Cardiac muscle cell (in vitro differentiated cells and primary cell): ENCODE measurements at regions not wholly inside any gene's neighbourhood (a gene's known extent, or its start where the extent isn't known, plus 50 kb on each side); places are given as distances from the start of the nearest gene placed in this dataset.
A peak's percentile ranks its signal among the peaks of the same experiment; 100 is the strongest.

Experiments used
- DNase-seq, 2 donors: peaks; one replicate each; pipeline versions ENCODE4 v3.0.0 to v3.0.0-alpha.2; 2010 to 2017; ENCODE audit warnings: low read depth in 1 of 2, low spot score in 1 of 2
- H3K27ac ChIP-seq: fragments of 200-600 bp; sonication (generic); 2 replicates; pipeline ENCODE4 v1.5.1; 2016
- H3K27me3 ChIP-seq: fragments of 200-600 bp; sonication (generic); 2 replicates; pipeline ENCODE4 v1.6.0; 2016; ENCODE audit warnings: control low read depth
- H3K36me3 ChIP-seq: fragments of 200-600 bp; sonication (generic); 2 replicates; pipeline ENCODE4 v1.5.1; 2016; ENCODE audit warnings: control low read depth
- H3K4me1 ChIP-seq: fragments of 200-600 bp; sonication (generic); 2 replicates; pipeline ENCODE4 v1.8.1; 2017; ENCODE audit warnings: low read depth, mild to moderate bottlenecking, mixed run types
- H3K4me3 ChIP-seq: fragments of 200-600 bp; sonication (generic); 2 replicates; pipeline ENCODE4 v1.5.1; 2016; ENCODE audit warnings: mild to moderate bottlenecking
- H3K9me3 ChIP-seq: fragments of 200-600 bp; sonication (generic); 2 replicates; pipeline ENCODE4 v1.5.1; 2017; ENCODE audit warnings: low read depth, mild to moderate bottlenecking, control low read depth
- CTCF ChIP-seq: IDR thresholded peaks from 2 replicates; pipeline ENCODE4 v1.5.1; 2012; ENCODE audit warnings: low read depth, mild to moderate bottlenecking, low read length

GRCh38 chrX:129025376-129025775 lies 497.9 kb downstream of the SMARCA1 start:
- H3K36me3 ChIP-seq: no peaks in the 10 kb centered on the region
- TF ChIP-seq CTCF: no peak
- no peaks in the 10 kb centered on the region for H3K4me1 ChIP-seq
- DNase-seq: no peak
- H3K9me3 ChIP-seq: no peaks in the 10 kb centered on the region
- H3K27me3 ChIP-seq: no peaks in the 10 kb centered on the region
- H3K4me3 ChIP-seq: no peak overlapping the region
- no peak overlapping the region for H3K27ac ChIP-seq

GRCh38 chrX:129019412-129019811 lies 503.9 kb downstream of the SMARCA1 start:
- DNase-seq: no peak
- H3K4me1 ChIP-seq: peaks cover 7% of the 10 kb centered on the region
- no peaks in the 10 kb centered on the region for H3K9me3 ChIP-seq
- no peaks in the 10 kb centered on the region for H3K36me3 ChIP-seq
- H3K4me3 ChIP-seq: no peak overlapping the region
- H3K27me3 ChIP-seq: no peaks in the 10 kb centered on the region
- no peak for TF ChIP-seq CTCF
- H3K27ac ChIP-seq: no peak overlapping the region

GRCh38 chrX:129015381-129015780 lies 507.9 kb downstream of the SMARCA1 start:
- Histone ChIP-seq H3K27me3 (no peaks in the 10 kb centered on the region), H3K27ac (no peak overlapping the region), H3K4me1 (peaks cover 7% of the 10 kb centered on the region), H3K36me3 (no peaks in the 10 kb centered on the region), H3K9me3 (no peaks in the 10 kb centered on the region), H3K4me3 (no peak overlapping the region)
- no peak for TF ChIP-seq CTCF
- DNase-seq: peak in 1 of 2 donors; percentile 18

- Histone ChIP-seq H3K4me3 (no peak overlapping the region), H3K9me3 (no peaks in the 10 kb centered on the region), H3K36me3 (no peaks in the 10 kb centered on the region), H3K27me3 (no peaks in the 10 kb centered on the region), H3K27ac (no peak overlapping the region), H3K4me1 (peaks cover 7% of the 10 kb centered on the region)
- DNase-seq: peak in 1 of 2 donors; percentile 18
- no peak for TF ChIP-seq CTCF
Measured at GRCh38 chrX:129013574-129013973, 509.7 kb downstream of the SMARCA1 start.

GRCh38 chrX:129007631-129008030 lies 515.7 kb downstream of the SMARCA1 start:
- no peak overlapping the region for H3K4me3 ChIP-seq
- no peaks in the 10 kb centered on the region for H3K36me3 ChIP-seq
- H3K27ac ChIP-seq: peak overlapping the region; percentile 27
- peak in 1 of 2 donors; percentile 7 for DNase-seq
- H3K27me3 ChIP-seq: no peaks in the 10 kb centered on the region
- H3K4me1 ChIP-seq: peaks cover 10% of the 10 kb centered on the region
- H3K9me3 ChIP-seq: no peaks in the 10 kb centered on the region
- TF ChIP-seq CTCF: no peak

GRCh38 chrX:129006491-129006890 lies 516.8 kb downstream of the SMARCA1 start:
- H3K27me3 ChIP-seq: no peaks in the 10 kb centered on the region
- H3K36me3 ChIP-seq: no peaks in the 10 kb centered on the region
- peaks cover 10% of the 10 kb centered on the region for H3K4me1 ChIP-seq
- H3K4me3 ChIP-seq: no peak overlapping the region
- no peak for TF ChIP-seq CTCF
- no peak for DNase-seq
- no peak overlapping the region for H3K27ac ChIP-seq
- no peaks in the 10 kb centered on the region for H3K9me3 ChIP-seq
